ENCODE measurements at regions not wholly inside any gene's neighbourhood (a gene's known extent, or its start where the extent isn't known, plus 50 kb on each side); places are given as distances from the start of the nearest gene placed in this dataset.

- TF ChIP-seq CTCF (IDR thresholded peaks at IDR 0.05; ENCODE audit: low read depth, low read length) = no peak
- no peak for TF ChIP-seq EZH2phosphoT487 (IDR thresholded peaks at IDR 0.05; ENCODE audit: low read depth)
Observed at GRCh38 chr7:12783421-12784095, 96.1 kb downstream of the ARL4A start.

All from OCI-LY3 (cell line).